Breast epithelium (tissue), 3 donors: ENCODE measurements at regions not wholly inside any gene's neighbourhood (a gene's known extent, or its start where the extent isn't known, plus 50 kb on each side); places are given as distances from the start of the nearest gene placed in this dataset.

Source experiments
- CTCF ChIP-seq, 3 donors: fragments of 450-650 bp; IDR thresholded peaks; one replicate each; pipeline ENCODE4 v1.5.1; 2016 to 2017; ENCODE audit warnings: antibody characterized with exemption in 3 of 3, mild to moderate bottlenecking in 3 of 3, moderate library complexity in 3 of 3
- POLR2A ChIP-seq: fragments of 450-650 bp; IDR thresholded peaks from one replicate; pipeline ENCODE4 v1.6.1; 2016; ENCODE audit warnings: antibody characterized with exemption, mild to moderate bottlenecking, moderate library complexity

GRCh38 chr12:91947459-91947858, 198.2 kb downstream of the BTG1 start:
- TF ChIP-seq CTCF (IDR thresholded peaks at IDR 0.05): no peak
- TF ChIP-seq POLR2A: no peak
